GM18909 (cell line): ENCODE measurements at regions not wholly inside any gene's neighbourhood (a gene's known extent, or its start where the extent isn't known, plus 50 kb on each side); places are given as distances from the start of the nearest gene placed in this dataset.
A peak's percentile ranks its signal among the peaks of the same experiment; 100 is the strongest.

Source experiments
- ATAC-seq: cut with Tn5 transposase; IDR thresholded peaks from one replicate; pipeline ENCODE4 v1.9.1; 2021; ENCODE audit warnings: mild to moderate bottlenecking; ENCODE audit not compliant: unreplicated experiment, poor library complexity

- ATAC-seq, result no peak
Measured at GRCh38 chr14:48536318-48536717, 860.9 kb upstream of the MDGA2 start.

GRCh38 chr14:48527832-48528231 is 852.4 kb upstream of the MDGA2 start:
- ATAC-seq, result no peak

GRCh38 chr14:48526307-48526706 is 850.9 kb upstream of the MDGA2 start:
- ATAC-seq, result no peak

GRCh38 chr14:48504921-48505320 is 829.5 kb upstream of the MDGA2 start:
- no peak for ATAC-seq

GRCh38 chr14:48490756-48491155 is 815.4 kb upstream of the MDGA2 start:
- ATAC-seq, result no peak

- ATAC-seq, result no peak
Measured at GRCh38 chr14:48473944-48474343, 798.5 kb upstream of the MDGA2 start.

GRCh38 chr14:48456051-48456450 is 780.6 kb upstream of the MDGA2 start:
- no peak for ATAC-seq

GRCh38 chr14:48454887-48455286 is 779.5 kb upstream of the MDGA2 start:
- ATAC-seq, result no peak

- ATAC-seq, result no peak
Measured at GRCh38 chr14:48452437-48452995, 777.1 kb upstream of the MDGA2 start.

GRCh38 chr14:48435221-48435620 is 759.8 kb upstream of the MDGA2 start:
- ATAC-seq, result no peak

GRCh38 chr14:48430805-48431204 is 755.4 kb upstream of the MDGA2 start:
- no peak for ATAC-seq

GRCh38 chr14:48429512-48429911 is 754.1 kb upstream of the MDGA2 start:
- no peak for ATAC-seq

- ATAC-seq, result no peak
Measured at GRCh38 chr14:48417715-48418500, 742.5 kb upstream of the MDGA2 start.

GRCh38 chr14:48401321-48401720 is 725.9 kb upstream of the MDGA2 start:
- no peak for ATAC-seq

GRCh38 chr14:48398675-48399282 is 723.4 kb upstream of the MDGA2 start:
- ATAC-seq, result peak; percentile 73

- ATAC-seq, result no peak
Measured at GRCh38 chr14:48391661-48392060, 716.3 kb upstream of the MDGA2 start.

- no peak for ATAC-seq
Measured at GRCh38 chr14:48390346-48390745, 714.9 kb upstream of the MDGA2 start.

GRCh38 chr14:48384821-48385220 is 709.4 kb upstream of the MDGA2 start:
- ATAC-seq, result no peak

- ATAC-seq, result no peak
Measured at GRCh38 chr14:48382961-48383360, 707.6 kb upstream of the MDGA2 start.

GRCh38 chr14:48378541-48378940 is 703.1 kb upstream of the MDGA2 start:
- no peak for ATAC-seq

- ATAC-seq, result no peak
Measured at GRCh38 chr14:48373981-48374380, 698.6 kb upstream of the MDGA2 start.

- no peak for ATAC-seq
Measured at GRCh38 chr14:48350971-48351370, 675.6 kb upstream of the MDGA2 start.
